Nephron (organoid): ENCODE measurements at regions not wholly inside any gene's neighbourhood (a gene's known extent, or its start where the extent isn't known, plus 50 kb on each side); places are given as distances from the start of the nearest gene placed in this dataset.

ENCODE experiments used
- H3K27ac Mint-ChIP-seq, 3 experiments: 2 replicates each; pipeline ENCODE4 v1.8.0; 2020; ENCODE audit warnings: mixed read lengths in 3 of 3, mild to moderate bottlenecking in 2 of 3, moderate library complexity in 1 of 3
- H3K27me3 Mint-ChIP-seq: 2 replicates; pipeline ENCODE4 v1.8.0; 2021; ENCODE audit warnings: low read depth, mild to moderate bottlenecking, moderate library complexity, mixed read lengths
- H3K36me3 Mint-ChIP-seq: 2 replicates; pipeline ENCODE4 v1.8.0; 2020; ENCODE audit warnings: low read depth, mixed read lengths
- H3K4me1 Mint-ChIP-seq: 2 replicates; pipeline ENCODE4 v1.8.0; 2020; ENCODE audit warnings: mixed read lengths
- H3K4me3 Mint-ChIP-seq, 3 experiments: 2 replicates each; pipeline ENCODE4 v1.8.0; 2020; ENCODE audit warnings: mild to moderate bottlenecking in 3 of 3, mixed read lengths in 3 of 3, moderate library complexity in 2 of 3
- H3K9me3 Mint-ChIP-seq: 2 replicates; pipeline ENCODE4 v1.8.0; 2020; ENCODE audit warnings: mixed read lengths
- TF ChIP-seq, protein P1 (sequence below), 3 experiments: fragments of 200-600 bp; sonication (generic); IDR thresholded peaks; one replicate each; pipeline ENCODE4 v1.5.0; 2021; ENCODE audit warnings: antibody characterized with exemption in 3 of 3; ENCODE audit not compliant: unreplicated experiment in 3 of 3

DNA sequence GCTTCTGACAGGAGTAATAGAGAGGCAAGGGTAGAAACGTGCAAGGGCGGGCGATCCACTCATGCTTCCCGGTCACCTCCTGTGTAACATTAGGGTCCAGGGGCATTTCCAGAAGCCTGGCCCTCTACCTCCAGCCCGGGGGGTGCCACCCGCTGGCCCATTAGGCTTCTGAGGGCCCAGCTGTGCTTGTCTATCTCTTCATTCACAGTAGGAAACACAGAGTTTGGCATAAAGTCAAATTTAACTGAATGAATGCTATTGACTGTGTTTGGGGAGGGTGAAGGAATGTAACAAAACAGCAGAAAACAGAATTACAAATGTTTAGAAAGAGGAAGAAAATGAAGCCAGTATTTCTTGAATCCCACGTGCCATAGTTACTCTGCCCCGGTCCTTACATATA, 112.4 kb upstream of the SLC66A3 start:
- Mint-ChIP-seq H3K4me1 (peaks cover 29% of the 10 kb centered on the region), H3K27ac (peak overlapping the region in 1 of 3 experiments; percentile 41), H3K9me3 (peaks cover 19% of the 10 kb centered on the region), H3K4me3 (no peak overlapping the region), H3K27me3 (no peaks in the 10 kb centered on the region), H3K36me3 (peaks cover 4% of the 10 kb centered on the region)
- TF ChIP-seq, protein P1, sequence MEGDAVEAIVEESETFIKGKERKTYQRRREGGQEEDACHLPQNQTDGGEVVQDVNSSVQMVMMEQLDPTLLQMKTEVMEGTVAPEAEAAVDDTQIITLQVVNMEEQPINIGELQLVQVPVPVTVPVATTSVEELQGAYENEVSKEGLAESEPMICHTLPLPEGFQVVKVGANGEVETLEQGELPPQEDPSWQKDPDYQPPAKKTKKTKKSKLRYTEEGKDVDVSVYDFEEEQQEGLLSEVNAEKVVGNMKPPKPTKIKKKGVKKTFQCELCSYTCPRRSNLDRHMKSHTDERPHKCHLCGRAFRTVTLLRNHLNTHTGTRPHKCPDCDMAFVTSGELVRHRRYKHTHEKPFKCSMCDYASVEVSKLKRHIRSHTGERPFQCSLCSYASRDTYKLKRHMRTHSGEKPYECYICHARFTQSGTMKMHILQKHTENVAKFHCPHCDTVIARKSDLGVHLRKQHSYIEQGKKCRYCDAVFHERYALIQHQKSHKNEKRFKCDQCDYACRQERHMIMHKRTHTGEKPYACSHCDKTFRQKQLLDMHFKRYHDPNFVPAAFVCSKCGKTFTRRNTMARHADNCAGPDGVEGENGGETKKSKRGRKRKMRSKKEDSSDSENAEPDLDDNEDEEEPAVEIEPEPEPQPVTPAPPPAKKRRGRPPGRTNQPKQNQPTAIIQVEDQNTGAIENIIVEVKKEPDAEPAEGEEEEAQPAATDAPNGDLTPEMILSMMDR (IDR thresholded peaks at IDR 0.05; ENCODE audit: unreplicated experiment in 3 of 3): no peak

DNA sequence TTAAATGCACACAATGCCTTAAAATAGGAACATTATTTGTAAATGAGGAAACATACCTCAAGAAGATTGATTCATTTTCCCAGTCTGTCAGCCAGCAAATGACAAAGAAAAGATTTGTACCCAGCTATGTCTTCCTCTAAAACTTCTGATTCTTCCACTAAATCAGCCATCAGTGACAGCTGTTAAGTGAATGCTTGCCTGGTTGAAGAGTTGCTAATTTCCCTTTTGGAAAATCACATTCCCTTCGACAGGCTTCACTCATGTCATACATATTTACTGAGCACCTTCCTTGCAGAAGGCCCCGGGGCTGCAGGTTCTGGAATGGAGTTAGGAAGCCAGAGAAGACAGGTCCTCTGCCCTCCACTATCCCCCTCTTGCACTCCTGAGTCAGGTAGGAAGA, 112.0 kb upstream of the SLC66A3 start:
- Mint-ChIP-seq H3K36me3 (peaks cover 4% of the 10 kb centered on the region), H3K4me3 (no peak overlapping the region), H3K9me3 (peaks cover 15% of the 10 kb centered on the region), H3K27ac (peak overlapping the region in 1 of 3 experiments; percentile 41), H3K4me1 (peaks cover 29% of the 10 kb centered on the region), H3K27me3 (no peaks in the 10 kb centered on the region)
- TF ChIP-seq, protein P1 (IDR thresholded peaks at IDR 0.05; ENCODE audit: unreplicated experiment in 3 of 3): no peak

DNA sequence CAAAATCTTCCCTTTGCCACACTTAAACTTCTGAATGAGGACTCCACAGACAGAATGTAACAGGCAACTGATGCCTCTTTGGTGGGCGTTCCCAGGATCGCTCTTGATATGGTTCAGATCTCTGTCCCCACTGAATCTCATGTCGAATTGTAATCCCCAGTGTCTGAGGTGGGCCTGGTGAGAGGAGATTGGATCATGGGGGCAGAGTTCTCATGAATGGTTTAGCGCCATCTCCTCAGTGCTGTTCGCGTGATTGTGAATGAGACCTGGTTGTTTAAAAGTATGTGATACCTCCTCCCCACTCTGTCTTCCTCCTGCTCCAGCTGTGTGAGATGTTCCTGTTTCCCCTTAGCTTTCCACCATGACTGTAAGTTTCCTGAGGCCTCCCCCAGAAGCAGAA, 111.1 kb upstream of the SLC66A3 start:
- H3K4me1 Mint-ChIP-seq: peaks cover 29% of the 10 kb centered on the region
- TF ChIP-seq, protein P1 (IDR thresholded peaks at IDR 0.05; ENCODE audit: unreplicated experiment in 3 of 3): no peak
- peaks cover 5% of the 10 kb centered on the region for H3K27me3 Mint-ChIP-seq
- no peak overlapping the region for H3K27ac Mint-ChIP-seq
- H3K4me3 Mint-ChIP-seq: no peak overlapping the region
- H3K36me3 Mint-ChIP-seq: peaks cover 4% of the 10 kb centered on the region
- H3K9me3 Mint-ChIP-seq: peaks cover 8% of the 10 kb centered on the region

DNA sequence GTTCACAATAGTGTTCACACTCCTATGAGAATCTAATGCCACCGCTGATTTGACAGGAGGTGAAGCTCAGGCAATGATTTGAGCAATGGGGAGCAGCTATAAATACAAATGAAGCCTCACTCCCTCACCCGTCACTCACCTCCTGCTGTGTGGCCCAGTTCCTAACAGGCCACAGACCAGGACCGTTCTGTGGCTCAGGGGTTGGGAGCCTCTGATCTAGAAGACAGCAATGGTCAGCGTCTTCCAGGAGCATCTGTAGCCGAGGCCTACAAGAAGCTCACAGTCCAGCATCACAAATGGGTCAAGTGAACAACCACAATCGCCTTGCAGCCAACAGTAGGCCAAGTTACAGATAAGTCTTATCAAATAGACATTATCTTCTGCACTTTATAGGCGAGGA, 110.0 kb upstream of the SLC66A3 start:
- peaks cover 29% of the 10 kb centered on the region for H3K4me1 Mint-ChIP-seq
- H3K27ac Mint-ChIP-seq: no peak overlapping the region
- H3K27me3 Mint-ChIP-seq: peaks cover 5% of the 10 kb centered on the region
- TF ChIP-seq, protein P1 (IDR thresholded peaks at IDR 0.05; ENCODE audit: unreplicated experiment in 3 of 3): no peak
- H3K36me3 Mint-ChIP-seq: no peaks in the 10 kb centered on the region
- no peaks in the 10 kb centered on the region for H3K9me3 Mint-ChIP-seq
- H3K4me3 Mint-ChIP-seq: no peak overlapping the region

GRCh38 chr2:11048335-11049008, 106.8 kb upstream of the SLC66A3 start:
- no peak overlapping the region for H3K4me3 Mint-ChIP-seq
- no peaks in the 10 kb centered on the region for H3K9me3 Mint-ChIP-seq
- peaks cover 5% of the 10 kb centered on the region for H3K27me3 Mint-ChIP-seq
- no peak overlapping the region for H3K27ac Mint-ChIP-seq
- TF ChIP-seq, protein P1 (IDR thresholded peaks at IDR 0.05; ENCODE audit: unreplicated experiment in 3 of 3): no peak
- H3K4me1 Mint-ChIP-seq: peaks cover 10% of the 10 kb centered on the region
- H3K36me3 Mint-ChIP-seq: no peaks in the 10 kb centered on the region

GRCh38 chr2:11050565-11050964, 104.7 kb upstream of the SLC66A3 start:
- H3K4me1 Mint-ChIP-seq: peaks cover 10% of the 10 kb centered on the region
- TF ChIP-seq, protein P1 (IDR thresholded peaks at IDR 0.05; ENCODE audit: unreplicated experiment in 3 of 3): no peak
- H3K36me3 Mint-ChIP-seq: no peaks in the 10 kb centered on the region
- no peak overlapping the region for H3K27ac Mint-ChIP-seq
- no peaks in the 10 kb centered on the region for H3K9me3 Mint-ChIP-seq
- no peak overlapping the region for H3K4me3 Mint-ChIP-seq
- H3K27me3 Mint-ChIP-seq: peaks cover 5% of the 10 kb centered on the region
